ENCODE measurements at regions not wholly inside any gene's neighbourhood (a gene's known extent, or its start where the extent isn't known, plus 50 kb on each side); places are given as distances from the start of the nearest gene placed in this dataset.

DNA sequence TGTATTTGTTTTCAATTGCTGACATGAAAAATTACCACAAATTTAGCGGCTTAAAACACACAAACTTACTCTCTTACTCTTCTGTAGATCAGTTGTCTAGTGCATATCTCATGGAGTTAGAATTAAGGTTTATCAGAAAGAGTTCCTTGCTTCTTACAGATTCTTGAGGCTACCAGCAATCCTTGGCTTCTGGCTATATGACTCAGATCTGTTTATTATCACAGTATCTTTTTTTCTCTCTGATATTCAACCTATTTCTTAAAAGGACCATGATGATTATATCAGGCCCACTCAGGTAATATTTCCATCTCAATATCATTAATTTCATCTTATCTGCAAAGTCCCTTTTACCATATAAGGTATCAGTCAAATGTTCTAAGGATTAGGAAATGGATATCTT is 263.5 kb upstream of the BCHE start:
- TF ChIP-seq, protein P1, sequence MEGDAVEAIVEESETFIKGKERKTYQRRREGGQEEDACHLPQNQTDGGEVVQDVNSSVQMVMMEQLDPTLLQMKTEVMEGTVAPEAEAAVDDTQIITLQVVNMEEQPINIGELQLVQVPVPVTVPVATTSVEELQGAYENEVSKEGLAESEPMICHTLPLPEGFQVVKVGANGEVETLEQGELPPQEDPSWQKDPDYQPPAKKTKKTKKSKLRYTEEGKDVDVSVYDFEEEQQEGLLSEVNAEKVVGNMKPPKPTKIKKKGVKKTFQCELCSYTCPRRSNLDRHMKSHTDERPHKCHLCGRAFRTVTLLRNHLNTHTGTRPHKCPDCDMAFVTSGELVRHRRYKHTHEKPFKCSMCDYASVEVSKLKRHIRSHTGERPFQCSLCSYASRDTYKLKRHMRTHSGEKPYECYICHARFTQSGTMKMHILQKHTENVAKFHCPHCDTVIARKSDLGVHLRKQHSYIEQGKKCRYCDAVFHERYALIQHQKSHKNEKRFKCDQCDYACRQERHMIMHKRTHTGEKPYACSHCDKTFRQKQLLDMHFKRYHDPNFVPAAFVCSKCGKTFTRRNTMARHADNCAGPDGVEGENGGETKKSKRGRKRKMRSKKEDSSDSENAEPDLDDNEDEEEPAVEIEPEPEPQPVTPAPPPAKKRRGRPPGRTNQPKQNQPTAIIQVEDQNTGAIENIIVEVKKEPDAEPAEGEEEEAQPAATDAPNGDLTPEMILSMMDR (IDR thresholded peaks at IDR 0.05; ENCODE audit: insufficient read depth, low read depth, low read length, missing control alignments): no peak
- DNase-seq (ENCODE audit: low read depth): peak; percentile 15
- no peak overlapping the region for H3K4me3 ChIP-seq (ENCODE audit: low read length)

DNA sequence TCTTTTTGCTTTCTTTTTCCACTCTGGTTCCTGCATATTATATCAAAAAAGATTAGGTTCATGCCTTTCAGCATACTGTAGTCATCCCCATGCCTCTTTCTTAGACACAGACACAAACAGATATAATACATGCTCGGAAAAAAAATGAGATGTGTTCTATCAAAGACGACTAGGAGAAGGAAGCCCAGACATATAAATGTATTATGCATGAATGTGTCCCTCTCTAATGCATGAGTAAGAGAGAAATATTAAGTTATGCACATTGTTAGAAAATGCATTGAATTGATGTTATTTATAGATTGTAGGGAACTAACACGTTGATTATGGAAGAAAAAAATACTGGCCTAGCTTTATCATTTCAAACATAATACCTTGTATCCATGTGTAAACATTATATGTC is 252.4 kb upstream of the BCHE start:
- TF ChIP-seq, protein P1 (IDR thresholded peaks at IDR 0.05; ENCODE audit: insufficient read depth, low read depth, low read length, missing control alignments): no peak
- H3K4me3 ChIP-seq (ENCODE audit: low read length): no peak overlapping the region

DNA sequence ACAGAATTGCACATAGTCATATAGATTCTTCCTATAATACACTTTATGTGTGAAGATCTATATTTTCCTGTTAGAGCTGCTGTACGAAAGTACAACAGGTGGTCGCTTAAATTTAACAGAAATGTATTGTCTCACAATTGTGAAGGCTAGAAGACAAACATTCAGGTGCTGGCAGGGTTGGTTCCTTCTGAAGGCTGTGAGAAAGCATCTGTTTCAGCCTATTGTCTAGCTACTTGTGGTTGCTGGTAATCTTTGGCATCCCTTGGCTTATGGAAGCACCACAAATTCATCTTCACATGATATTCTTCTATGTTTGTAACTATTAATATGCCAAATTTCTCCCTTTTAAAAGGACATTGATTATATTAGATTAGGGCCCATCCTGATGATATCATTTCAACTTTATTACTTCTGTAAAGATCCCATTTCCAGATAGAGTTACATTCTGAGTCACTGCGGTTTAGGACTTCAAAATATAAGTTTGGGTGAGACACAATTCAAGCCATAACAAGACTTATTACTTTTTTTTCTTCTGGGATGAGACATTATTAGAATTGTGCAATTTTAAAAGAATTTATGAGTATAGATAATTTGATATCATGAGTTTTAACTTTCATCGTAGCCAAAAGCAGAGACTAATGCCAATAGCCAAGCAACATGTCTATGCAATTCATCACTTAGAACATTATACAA is 248.1 kb upstream of the BCHE start:
- DNase-seq (ENCODE audit: low read depth): peak; percentile 52
- TF ChIP-seq, protein P1 (IDR thresholded peaks at IDR 0.05; ENCODE audit: insufficient read depth, low read depth, low read length, missing control alignments): no peak
- H3K4me3 ChIP-seq (ENCODE audit: low read length): no peak overlapping the region

More for the DNA sequence above, 252.4 kb upstream of the BCHE start:
- DNase-seq (ENCODE audit: low read depth): no peak

DNA sequence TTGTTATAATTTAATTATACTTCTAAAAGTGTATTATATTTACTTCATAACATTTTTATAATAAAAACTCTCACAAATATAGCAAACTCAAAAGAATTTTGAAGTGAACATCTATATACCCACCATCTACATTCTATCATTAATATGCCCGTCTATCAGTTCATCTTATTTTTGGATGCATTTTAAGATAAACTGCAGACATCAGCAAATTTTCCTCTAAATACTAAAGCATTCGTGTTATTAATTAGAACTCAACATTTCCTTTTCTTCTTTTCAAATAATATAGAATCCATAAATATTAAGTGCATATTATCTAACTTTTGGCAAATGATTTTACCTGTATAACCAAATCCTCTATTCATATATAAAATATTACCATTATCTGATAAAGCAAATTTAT is 242.9 kb upstream of the BCHE start:
- DNase-seq (ENCODE audit: low read depth): no peak
- H3K4me3 ChIP-seq (ENCODE audit: low read length): no peak overlapping the region
- TF ChIP-seq, protein P1 (IDR thresholded peaks at IDR 0.05; ENCODE audit: insufficient read depth, low read depth, low read length, missing control alignments): no peak

DNA sequence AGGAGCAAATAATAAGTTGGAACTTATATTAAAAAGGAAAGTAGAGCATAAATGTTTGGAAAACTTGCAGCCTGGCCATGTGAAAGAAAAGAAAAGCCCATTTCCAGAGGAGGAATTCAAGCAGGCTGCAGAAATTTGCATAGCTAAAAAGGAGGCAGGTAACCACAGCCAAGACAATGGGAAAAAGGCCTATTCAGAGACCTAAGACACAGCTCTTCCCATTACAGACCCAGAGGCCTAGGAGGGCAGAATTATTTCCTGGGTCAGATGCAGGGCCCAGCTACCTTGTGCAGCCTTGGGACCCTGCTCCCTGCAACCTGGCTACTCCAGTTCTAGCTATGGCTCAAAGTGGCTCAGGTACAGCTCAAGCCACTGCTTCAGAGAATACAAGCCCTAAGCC is 234.6 kb upstream of the BCHE start:
- no peak overlapping the region for H3K4me3 ChIP-seq (ENCODE audit: low read length)
- TF ChIP-seq, protein P1 (IDR thresholded peaks at IDR 0.05; ENCODE audit: insufficient read depth, low read depth, low read length, missing control alignments): no peak
- DNase-seq (ENCODE audit: low read depth): no peak

DNA sequence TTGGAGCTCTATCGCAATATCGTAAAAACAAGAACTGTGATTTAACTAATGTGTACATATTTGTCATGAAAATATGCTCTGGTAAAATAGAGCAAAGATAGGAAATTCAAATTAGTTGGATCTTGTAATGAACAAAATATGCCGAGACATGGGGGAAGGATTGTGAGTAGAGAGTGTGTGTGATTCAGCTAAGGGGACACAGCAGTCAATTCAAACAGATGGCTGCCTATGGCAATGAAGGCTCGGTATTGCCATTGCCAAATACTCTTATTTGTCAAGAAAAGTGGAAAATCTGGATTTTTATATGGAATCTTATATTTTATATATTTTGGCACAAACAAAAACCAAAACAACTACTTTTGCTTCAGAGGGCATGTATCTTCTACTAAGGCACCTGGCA is 227.3 kb upstream of the BCHE start:
- H3K4me3 ChIP-seq (ENCODE audit: low read length): no peak overlapping the region
- no peak for DNase-seq (ENCODE audit: low read depth)
- TF ChIP-seq, protein P1 (IDR thresholded peaks at IDR 0.05; ENCODE audit: insufficient read depth, low read depth, low read length, missing control alignments): no peak

All from epithelial cell of esophagus (primary cell).